Loucy (cell line): ENCODE measurements at regions not wholly inside any gene's neighbourhood (a gene's known extent, or its start where the extent isn't known, plus 50 kb on each side); places are given as distances from the start of the nearest gene placed in this dataset.

Experiments
- EZH2phosphoT487 ChIP-seq: fragments of 200-600 bp; IDR thresholded peaks from 2 replicates; pipeline ENCODE4 v1.6.1; 2018; ENCODE audit warnings: antibody characterized with exemption, mild to moderate bottlenecking, moderate library complexity, borderline replicate concordance
- TF ChIP-seq, protein P1 (sequence below): fragments of 200-600 bp; sonication (generic); conservative IDR thresholded peaks from 2 replicates; pipeline ENCODE4 v1.5.1; 2014; ENCODE audit warnings: mild to moderate bottlenecking, antibody characterized with exemption, low read length

DNA sequence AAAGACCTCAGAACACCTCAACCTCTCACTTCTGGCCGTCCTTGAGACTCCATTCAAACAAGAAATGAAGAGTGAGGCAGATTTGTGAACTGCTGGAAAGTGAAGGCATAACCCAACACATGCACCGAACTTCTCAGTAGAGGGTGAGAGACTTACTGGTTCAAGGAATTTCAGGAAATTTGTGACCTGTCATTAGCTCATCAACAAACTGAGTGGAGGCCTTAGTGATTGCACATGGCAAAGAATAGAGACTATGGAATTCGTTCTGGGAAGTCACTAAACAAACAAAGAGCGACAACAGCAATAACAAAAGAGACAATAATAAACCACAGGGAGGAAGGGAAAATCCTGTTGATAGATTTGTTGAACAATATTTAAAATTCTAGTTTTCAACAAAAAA, 125.0 kb upstream of the AKR1E2 start:
- TF ChIP-seq, protein P1, sequence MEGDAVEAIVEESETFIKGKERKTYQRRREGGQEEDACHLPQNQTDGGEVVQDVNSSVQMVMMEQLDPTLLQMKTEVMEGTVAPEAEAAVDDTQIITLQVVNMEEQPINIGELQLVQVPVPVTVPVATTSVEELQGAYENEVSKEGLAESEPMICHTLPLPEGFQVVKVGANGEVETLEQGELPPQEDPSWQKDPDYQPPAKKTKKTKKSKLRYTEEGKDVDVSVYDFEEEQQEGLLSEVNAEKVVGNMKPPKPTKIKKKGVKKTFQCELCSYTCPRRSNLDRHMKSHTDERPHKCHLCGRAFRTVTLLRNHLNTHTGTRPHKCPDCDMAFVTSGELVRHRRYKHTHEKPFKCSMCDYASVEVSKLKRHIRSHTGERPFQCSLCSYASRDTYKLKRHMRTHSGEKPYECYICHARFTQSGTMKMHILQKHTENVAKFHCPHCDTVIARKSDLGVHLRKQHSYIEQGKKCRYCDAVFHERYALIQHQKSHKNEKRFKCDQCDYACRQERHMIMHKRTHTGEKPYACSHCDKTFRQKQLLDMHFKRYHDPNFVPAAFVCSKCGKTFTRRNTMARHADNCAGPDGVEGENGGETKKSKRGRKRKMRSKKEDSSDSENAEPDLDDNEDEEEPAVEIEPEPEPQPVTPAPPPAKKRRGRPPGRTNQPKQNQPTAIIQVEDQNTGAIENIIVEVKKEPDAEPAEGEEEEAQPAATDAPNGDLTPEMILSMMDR: no peak
- TF ChIP-seq EZH2phosphoT487: no peak
